ENCODE measurements at regions not wholly inside any gene's neighbourhood (a gene's known extent, or its start where the extent isn't known, plus 50 kb on each side); places are given as distances from the start of the nearest gene placed in this dataset.

- Histone ChIP-seq H3K27ac (no peak overlapping the region), H3K4me1 (no peaks in the 10 kb centered on the region), H3K27me3 (no peaks in the 10 kb centered on the region), H3K9me3 (no peaks in the 10 kb centered on the region), H3K36me3 (replicated peaks in 1 of 2; ENCODE audit: insufficient read depth in 1 of 2, low read depth in 2 of 2) (no peaks in the 10 kb centered on the region), H3K4me3 (no peak overlapping the region)
- WGBS, 2 donors: 67 to 87% methylated on average over 3 to 5 of the region's 6 CpGs
- no peak for DNase-seq
- no peak for TF ChIP-seq CTCF (IDR thresholded peaks at IDR 0.05)
- TF ChIP-seq POLR2A (IDR thresholded peaks at IDR 0.05): no peak
- no peak for ATAC-seq
- intact Hi-C loops (cut with DNase I): no loop called here
Observed at GRCh38 chr1:5376538-5377247, 615.5 kb downstream of the NPHP4 start.

GRCh38 chr1:5375481-5375880, 616.7 kb downstream of the NPHP4 start:
- Histone ChIP-seq H3K27ac (no peak overlapping the region), H3K4me1 (no peaks in the 10 kb centered on the region), H3K9me3 (no peaks in the 10 kb centered on the region), H3K27me3 (no peaks in the 10 kb centered on the region), H3K36me3 (replicated peaks in 1 of 2; ENCODE audit: insufficient read depth in 1 of 2, low read depth in 2 of 2) (no peaks in the 10 kb centered on the region), H3K4me3 (no peak overlapping the region)
- ATAC-seq (no peak), DNase-seq (no peak)
- intact Hi-C loops (cut with DNase I): no loop called here
- 59 to 69% methylated on average over 6 of the region's 6 CpGs for WGBS, 2 donors
- no peak for TF ChIP-seq POLR2A (IDR thresholded peaks at IDR 0.05)
- no peak for TF ChIP-seq CTCF (IDR thresholded peaks at IDR 0.05)

GRCh38 chr1:5374192-5374591, 618.0 kb downstream of the NPHP4 start:
- Histone ChIP-seq H3K27ac (no peak overlapping the region), H3K4me1 (no peaks in the 10 kb centered on the region), H3K36me3 (replicated peaks in 1 of 2; ENCODE audit: insufficient read depth in 1 of 2, low read depth in 2 of 2) (no peaks in the 10 kb centered on the region), H3K9me3 (no peaks in the 10 kb centered on the region), H3K27me3 (no peaks in the 10 kb centered on the region), H3K4me3 (no peak overlapping the region)
- DNase-seq (no peak), ATAC-seq (no peak)
- intact Hi-C loops (cut with DNase I): no loop called here
- 67 to 78% methylated on average over 3 to 4 of the region's 4 CpGs for WGBS, 2 donors
- TF ChIP-seq POLR2A (IDR thresholded peaks at IDR 0.05): no peak
- TF ChIP-seq CTCF (IDR thresholded peaks at IDR 0.05): no peak

- no peak for ATAC-seq
- Histone ChIP-seq H3K4me1 (no peaks in the 10 kb centered on the region), H3K36me3 (replicated peaks in 1 of 2; ENCODE audit: insufficient read depth in 1 of 2, low read depth in 2 of 2) (no peaks in the 10 kb centered on the region), H3K4me3 (no peak overlapping the region), H3K27ac (no peak overlapping the region), H3K27me3 (no peaks in the 10 kb centered on the region), H3K9me3 (no peaks in the 10 kb centered on the region)
- TF ChIP-seq POLR2A (IDR thresholded peaks at IDR 0.05) (no peak), CTCF (IDR thresholded peaks at IDR 0.05) (no peak)
- 65 to 82% methylated on average over 3 to 4 of the region's 4 CpGs for WGBS, 2 donors
- intact Hi-C loops (cut with DNase I): no loop called here
- DNase-seq: no peak
Observed at GRCh38 chr1:5373281-5373680, 618.9 kb downstream of the NPHP4 start.

- Histone ChIP-seq H3K4me3 (no peak overlapping the region), H3K9me3 (no peaks in the 10 kb centered on the region), H3K36me3 (replicated peaks in 1 of 2; ENCODE audit: insufficient read depth in 1 of 2, low read depth in 2 of 2) (no peaks in the 10 kb centered on the region), H3K4me1 (no peaks in the 10 kb centered on the region), H3K27me3 (no peaks in the 10 kb centered on the region), H3K27ac (no peak overlapping the region)
- intact Hi-C loops (cut with DNase I): no loop called here
- no peak for TF ChIP-seq CTCF (IDR thresholded peaks at IDR 0.05)
- TF ChIP-seq POLR2A (IDR thresholded peaks at IDR 0.05): no peak
- DNase-seq (no peak), ATAC-seq (no peak)
- 49 to 53% methylated on average over 7 of the region's 7 CpGs for WGBS, 2 donors
Observed at GRCh38 chr1:5371270-5371669, 621.0 kb downstream of the NPHP4 start.

All from body of pancreas (tissue), 4 donors.